Adrenal gland (tissue), 5 donors: ENCODE measurements at regions not wholly inside any gene's neighbourhood (a gene's known extent, or its start where the extent isn't known, plus 50 kb on each side); places are given as distances from the start of the nearest gene placed in this dataset.

Experiments
- POLR2A ChIP-seq, 2 donors: fragments of 450-650 bp; IDR thresholded peaks; one replicate each; pipeline ENCODE4 v1.6.1; 2017; ENCODE audit warnings: antibody characterized with exemption in 2 of 2, mild to moderate bottlenecking in 2 of 2, moderate library complexity in 1 of 2
- TF ChIP-seq, protein P1 (sequence below), 6 experiments: fragments of 450-650 bp in 4 of 6; fragments of 200-600 bp in 2 of 6; sonication (generic) in 1 of 6; IDR thresholded peaks; 1 replicate in 5 of 6; 2 replicates in 1 of 6; pipeline versions ENCODE4 v1.5.1 to v1.8.0; 2016 to 2021; ENCODE audit warnings: antibody characterized with exemption in 6 of 6, mild to moderate bottlenecking in 2 of 6, moderate library complexity in 1 of 6
- donor health status: DM: no; HTN: no; CAD: no.

GRCh38 chr15:66886686-66887273 lies 178.6 kb upstream of the SMAD3 start:
- TF ChIP-seq, protein P1, sequence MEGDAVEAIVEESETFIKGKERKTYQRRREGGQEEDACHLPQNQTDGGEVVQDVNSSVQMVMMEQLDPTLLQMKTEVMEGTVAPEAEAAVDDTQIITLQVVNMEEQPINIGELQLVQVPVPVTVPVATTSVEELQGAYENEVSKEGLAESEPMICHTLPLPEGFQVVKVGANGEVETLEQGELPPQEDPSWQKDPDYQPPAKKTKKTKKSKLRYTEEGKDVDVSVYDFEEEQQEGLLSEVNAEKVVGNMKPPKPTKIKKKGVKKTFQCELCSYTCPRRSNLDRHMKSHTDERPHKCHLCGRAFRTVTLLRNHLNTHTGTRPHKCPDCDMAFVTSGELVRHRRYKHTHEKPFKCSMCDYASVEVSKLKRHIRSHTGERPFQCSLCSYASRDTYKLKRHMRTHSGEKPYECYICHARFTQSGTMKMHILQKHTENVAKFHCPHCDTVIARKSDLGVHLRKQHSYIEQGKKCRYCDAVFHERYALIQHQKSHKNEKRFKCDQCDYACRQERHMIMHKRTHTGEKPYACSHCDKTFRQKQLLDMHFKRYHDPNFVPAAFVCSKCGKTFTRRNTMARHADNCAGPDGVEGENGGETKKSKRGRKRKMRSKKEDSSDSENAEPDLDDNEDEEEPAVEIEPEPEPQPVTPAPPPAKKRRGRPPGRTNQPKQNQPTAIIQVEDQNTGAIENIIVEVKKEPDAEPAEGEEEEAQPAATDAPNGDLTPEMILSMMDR (IDR thresholded peaks at IDR 0.05): no peak
- no peak for TF ChIP-seq POLR2A (IDR thresholded peaks at IDR 0.05)
